Large intestine (tissue), 3 donors: ENCODE measurements at regions not wholly inside any gene's neighbourhood (a gene's known extent, or its start where the extent isn't known, plus 50 kb on each side); places are given as distances from the start of the nearest gene placed in this dataset.
"Not testable (repeated sequence)": the region's sequence is repeated elsewhere in the genome, so short reads cannot be mapped to it uniquely, and the experiment has no call there.

Source experiments
- DNase-seq, 2 donors: peaks; one replicate each; pipeline versions ENCODE4 v3.0.0 to v3.0.0-alpha.2; 2013
- H3K27ac ChIP-seq: one replicate; pipeline ENCODE4 v1.5.1; 2013; ENCODE audit warnings: low read length
- H3K27me3 ChIP-seq: 2 replicates; pipeline ENCODE4 v1.6.1; 2013; ENCODE audit warnings: low read length; ENCODE audit not compliant: control insufficient read depth, insufficient read depth
- H3K36me3 ChIP-seq: 2 replicates; pipeline ENCODE4 v1.6.1; 2013; ENCODE audit warnings: low read length; ENCODE audit not compliant: control insufficient read depth, insufficient read depth
- H3K4me1 ChIP-seq: one replicate; pipeline ENCODE4 v1.6.1; 2013; ENCODE audit warnings: low read length; ENCODE audit not compliant: control insufficient read depth, insufficient read depth
- H3K4me3 ChIP-seq: one replicate; pipeline ENCODE4 v1.5.1; 2013; ENCODE audit warnings: low read length
- H3K9me3 ChIP-seq: one replicate; pipeline ENCODE4 v1.6.1; 2013; ENCODE audit warnings: mild to moderate bottlenecking, low read depth, low read length, moderate library complexity; ENCODE audit not compliant: control insufficient read depth
- WGBS: methylation state at CpG from one replicate; pipeline ENCODE4 v1.1.5; 2013; ENCODE audit warnings: low lambda C conversion rate; ENCODE audit not compliant: insufficient coverage; 5-methylcytosine and 5-hydroxymethylcytosine counted together

- Histone ChIP-seq H3K9me3 (no peaks in the 10 kb centered on the region), H3K27me3 (no peaks in the 10 kb centered on the region), H3K4me1 (peaks cover 6% of the 10 kb centered on the region), H3K27ac (no peak overlapping the region), H3K4me3 (no peak overlapping the region), H3K36me3 (no peaks in the 10 kb centered on the region)
- no CpG with 5 or more reads among the region's 2 CpGs for WGBS
- peak in 1 of 2 donors; percentile 59 for DNase-seq
These were observed 99.2 kb upstream of the UXS1 start for GRCh38 chr2:106293271-106293783.

- Histone ChIP-seq H3K27me3 (no peaks in the 10 kb centered on the region), H3K36me3 (no peaks in the 10 kb centered on the region), H3K4me1 (peaks cover 6% of the 10 kb centered on the region), H3K27ac (no peak overlapping the region), H3K4me3 (no peak overlapping the region), H3K9me3 (no peaks in the 10 kb centered on the region)
- WGBS, result 100% methylated on average over 1 of the region's 3 CpGs
- DNase-seq, result no peak
These were observed 98.5 kb upstream of the UXS1 start for GRCh38 chr2:106292627-106293026.

- WGBS, result 80% methylated on average over 1 of the region's 9 CpGs
- no peak for DNase-seq
- no peak overlapping the region for H3K27ac ChIP-seq
These were observed 94.8 kb upstream of the UXS1 start for GRCh38 chr2:106288873-106289272.

GRCh38 chr2:106285237-106285829 is 91.2 kb upstream of the UXS1 start:
- Histone ChIP-seq H3K27ac (no peak overlapping the region), H3K36me3 (no peaks in the 10 kb centered on the region), H3K4me3 (no peak overlapping the region), H3K27me3 (no peaks in the 10 kb centered on the region), H3K4me1 (no peaks in the 10 kb centered on the region), H3K9me3 (no peaks in the 10 kb centered on the region)
- DNase-seq, result peak in 1 of 2 donors; percentile 0
- no CpG with 5 or more reads among the region's 3 CpGs for WGBS

More at GRCh38 chr2:106288873-106289272, 94.8 kb upstream of the UXS1 start:
- Histone ChIP-seq H3K27me3 (no peaks in the 10 kb centered on the region), H3K4me1 (peaks cover 5% of the 10 kb centered on the region), H3K9me3 (no peaks in the 10 kb centered on the region), H3K36me3 (no peaks in the 10 kb centered on the region), H3K4me3 (no peak overlapping the region)

GRCh38 chr2:106284691-106285202 is 90.6 kb upstream of the UXS1 start:
- no CpG with 5 or more reads among the region's 14 CpGs for WGBS
- Histone ChIP-seq H3K4me1 (no peaks in the 10 kb centered on the region), H3K27ac (no peak overlapping the region)

GRCh38 chr2:106284255-106284654 is 90.2 kb upstream of the UXS1 start:
- no peak overlapping the region for H3K4me3 ChIP-seq
- WGBS, result no CpG with 5 or more reads among the region's 5 CpGs
- peak in 1 of 2 donors; percentile 0 for DNase-seq
- no peaks in the 10 kb centered on the region for H3K36me3 ChIP-seq
- no peak overlapping the region for H3K27ac ChIP-seq
- H3K27me3 ChIP-seq, result no peaks in the 10 kb centered on the region
- H3K4me1 ChIP-seq, result no peaks in the 10 kb centered on the region
- no peaks in the 10 kb centered on the region for H3K9me3 ChIP-seq

More at GRCh38 chr2:106284691-106285202, 90.6 kb upstream of the UXS1 start:
- peak in 1 of 2 donors; percentile 0 for DNase-seq
- Histone ChIP-seq H3K27me3 (no peaks in the 10 kb centered on the region), H3K4me3 (no peak overlapping the region), H3K36me3 (no peaks in the 10 kb centered on the region), H3K9me3 (no peaks in the 10 kb centered on the region)

- H3K4me3 ChIP-seq, H3K9me3 ChIP-seq, H3K27me3 ChIP-seq, H3K27ac ChIP-seq, H3K4me1 ChIP-seq, H3K36me3 ChIP-seq: not testable (repeated sequence)
- DNase-seq, result peak in 1 of 2 donors; percentile 0
- 27% methylated on average over 2 of the region's 9 CpGs for WGBS
These were observed 89.4 kb upstream of the UXS1 start for GRCh38 chr2:106283228-106284152.

GRCh38 chr2:106282462-106283170 is 88.5 kb upstream of the UXS1 start:
- no peaks in the 10 kb centered on the region for H3K27me3 ChIP-seq
- H3K36me3 ChIP-seq, result no peaks in the 10 kb centered on the region
- H3K4me3 ChIP-seq, result no peak overlapping the region
- H3K9me3 ChIP-seq, result no peaks in the 10 kb centered on the region
- H3K27ac ChIP-seq, result no peak overlapping the region
- peak in 1 of 2 donors; percentile 2 for DNase-seq
- no CpG with 5 or more reads among the region's 12 CpGs for WGBS
- H3K4me1 ChIP-seq, result no peaks in the 10 kb centered on the region

- H3K4me3 ChIP-seq, DNase-seq, H3K36me3 ChIP-seq, H3K27me3 ChIP-seq, H3K27ac ChIP-seq, H3K4me1 ChIP-seq, H3K9me3 ChIP-seq: not testable (repeated sequence)
- WGBS, result no CpG with 5 or more reads among the region's 11 CpGs
These were observed 87.9 kb upstream of the UXS1 start for GRCh38 chr2:106281907-106282430.
